ENCODE measurements at regions not wholly inside any gene's neighbourhood (a gene's known extent, or its start where the extent isn't known, plus 50 kb on each side); places are given as distances from the start of the nearest gene placed in this dataset.
"Not testable (repeated sequence)": the region's sequence is repeated elsewhere in the genome, so short reads cannot be mapped to it uniquely, and the experiment has no call there.

DNA sequence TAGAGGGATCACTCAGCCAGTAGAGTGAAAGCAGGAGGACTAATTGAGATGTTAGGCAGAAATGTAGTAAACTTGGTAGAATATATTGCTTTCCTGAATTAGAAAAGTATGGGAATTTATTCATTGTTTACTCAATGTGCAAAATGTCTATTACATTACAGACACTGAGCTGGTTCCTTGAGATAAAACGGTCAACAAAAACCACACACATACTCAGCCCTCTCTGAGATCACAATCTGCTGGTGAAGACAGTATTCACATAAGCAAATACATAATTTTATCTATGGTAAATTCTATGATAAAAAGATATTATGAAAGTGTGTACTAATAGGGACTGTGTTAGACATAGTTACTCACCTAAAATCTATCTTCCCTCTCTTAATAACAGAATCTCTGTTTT is 833.5 kb downstream of the KCNA4 start:
- Histone ChIP-seq H3K4me1 (ENCODE audit: control insufficient read depth in 5 of 5, insufficient read depth in 5 of 5, low read length in 5 of 5) (peaks cover 0 to 13% (median 10%) of the 10 kb centered on the region in 5 donors), H3K27me3 (ENCODE audit: control insufficient read depth in 5 of 5, insufficient read depth in 4 of 5, low read length in 5 of 5) (no peaks in the 10 kb centered on the region), H3K9me3 (ENCODE audit: control insufficient read depth in 5 of 5, low read length in 5 of 5) (peaks cover 0 to 3% (median 0%) of the 10 kb centered on the region in 5 donors), H3K4me3 (ENCODE audit: low read depth in 1 of 5, low read length in 5 of 5) (no peak overlapping the region), H3K9ac (ENCODE audit: low read length in 5 of 5) (no peak overlapping the region), H3K36me3 (ENCODE audit: control insufficient read depth in 5 of 5, insufficient read depth in 5 of 5, low read length in 5 of 5) (no peaks in the 10 kb centered on the region), H3K27ac (ENCODE audit: low read depth, low read length) (no peak overlapping the region)

DNA sequence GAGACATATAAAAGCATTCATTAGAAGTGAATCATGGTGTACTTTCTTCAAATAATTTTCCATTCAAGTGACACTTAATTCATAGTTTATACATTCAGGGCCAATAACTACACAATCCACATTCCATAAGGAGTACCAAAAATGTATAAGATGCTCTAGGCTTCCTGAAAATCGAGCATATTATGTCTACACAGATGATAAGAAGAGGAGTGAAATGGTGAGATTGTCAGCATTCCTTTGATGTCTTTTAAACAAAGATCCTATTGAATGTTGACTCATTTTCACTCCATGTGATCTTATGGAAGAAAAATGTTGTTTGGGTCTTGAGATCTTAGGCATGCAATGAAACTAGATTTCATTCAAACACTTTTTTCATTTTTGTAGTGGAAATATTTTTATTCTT is 843.2 kb downstream of the KCNA4 start:
- Histone ChIP-seq H3K27me3 (ENCODE audit: control insufficient read depth in 5 of 5, insufficient read depth in 4 of 5, low read length in 5 of 5) (no peaks in the 10 kb centered on the region), H3K36me3 (ENCODE audit: control insufficient read depth in 5 of 5, insufficient read depth in 5 of 5, low read length in 5 of 5) (no peaks in the 10 kb centered on the region), H3K9ac (ENCODE audit: low read length in 5 of 5) (no peak overlapping the region), H3K4me3 (ENCODE audit: low read depth in 1 of 5, low read length in 5 of 5) (no peak overlapping the region), H3K27ac (ENCODE audit: low read depth, low read length) (no peak overlapping the region), H3K9me3 (ENCODE audit: control insufficient read depth in 5 of 5, low read length in 5 of 5) (no peaks in the 10 kb centered on the region), H3K4me1 (ENCODE audit: control insufficient read depth in 5 of 5, insufficient read depth in 5 of 5, low read length in 5 of 5) (no peaks in the 10 kb centered on the region)

DNA sequence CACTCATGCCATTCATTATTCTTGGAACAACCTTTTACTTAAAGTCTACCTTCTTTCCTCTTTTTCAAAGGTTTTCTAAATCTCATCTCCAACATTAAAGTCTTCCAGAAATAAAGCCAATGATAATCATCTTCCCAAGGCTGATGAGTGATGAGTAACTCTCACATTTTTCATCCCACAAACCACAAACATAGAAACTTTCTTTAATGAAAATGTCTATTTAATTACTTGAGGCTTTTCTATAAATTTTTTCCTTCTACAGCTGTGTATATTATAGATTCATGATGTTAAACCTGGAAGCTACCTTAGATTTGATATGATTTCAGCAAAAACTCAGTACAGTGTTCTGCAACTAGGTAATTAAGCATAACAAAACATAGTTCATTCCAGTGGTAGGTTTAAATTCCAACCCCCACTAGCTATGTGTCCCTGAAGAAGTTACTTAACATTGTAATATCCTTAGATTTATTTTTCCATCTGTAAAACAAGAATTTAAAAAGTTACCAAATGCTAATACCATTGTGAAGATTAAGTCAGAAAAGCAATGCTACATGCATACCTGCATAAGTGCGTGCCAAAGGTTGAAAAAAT is 845.4 kb downstream of the KCNA4 start:
- Histone ChIP-seq H3K36me3 (ENCODE audit: control insufficient read depth in 5 of 5, insufficient read depth in 5 of 5, low read length in 5 of 5) (no peaks in the 10 kb centered on the region), H3K4me1 (ENCODE audit: control insufficient read depth in 5 of 5, insufficient read depth in 5 of 5, low read length in 5 of 5) (no peaks in the 10 kb centered on the region), H3K9ac (ENCODE audit: low read length in 5 of 5) (no peak overlapping the region), H3K27me3 (ENCODE audit: control insufficient read depth in 5 of 5, insufficient read depth in 4 of 5, low read length in 5 of 5) (no peaks in the 10 kb centered on the region), H3K9me3 (ENCODE audit: control insufficient read depth in 5 of 5, low read length in 5 of 5) (no peaks in the 10 kb centered on the region), H3K27ac (ENCODE audit: low read depth, low read length) (no peak overlapping the region), H3K4me3 (ENCODE audit: low read depth in 1 of 5, low read length in 5 of 5) (no peak overlapping the region)

DNA sequence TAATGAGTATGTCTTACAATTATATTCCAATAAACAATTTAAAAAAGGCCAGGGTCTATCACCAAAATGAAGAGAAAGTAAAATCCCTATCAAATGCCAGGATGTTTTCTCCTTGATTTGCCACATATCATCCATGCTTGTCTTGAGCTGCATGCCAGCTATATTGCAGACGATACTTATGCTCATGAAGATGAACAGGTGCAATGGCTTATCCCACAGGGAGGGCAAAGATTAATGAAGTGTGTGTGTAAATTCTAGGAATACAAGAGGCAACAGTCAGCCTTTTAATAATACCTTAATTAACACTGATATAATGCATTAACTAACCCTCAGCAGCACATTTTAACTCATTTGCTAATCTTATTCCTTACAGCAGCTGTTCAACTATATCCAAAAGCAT is 850.5 kb downstream of the KCNA4 start:
- Histone ChIP-seq H3K9ac (ENCODE audit: low read length in 5 of 5) (no peak overlapping the region), H3K4me3 (ENCODE audit: low read depth in 1 of 5, low read length in 5 of 5) (no peak overlapping the region), H3K36me3 (ENCODE audit: control insufficient read depth in 5 of 5, insufficient read depth in 5 of 5, low read length in 5 of 5) (no peaks in the 10 kb centered on the region), H3K27me3 (ENCODE audit: control insufficient read depth in 5 of 5, insufficient read depth in 4 of 5, low read length in 5 of 5) (no peaks in the 10 kb centered on the region), H3K27ac (ENCODE audit: low read depth, low read length) (no peak overlapping the region), H3K9me3 (ENCODE audit: control insufficient read depth in 5 of 5, low read length in 5 of 5) (no peaks in the 10 kb centered on the region), H3K4me1 (ENCODE audit: control insufficient read depth in 5 of 5, insufficient read depth in 5 of 5, low read length in 5 of 5) (no peaks in the 10 kb centered on the region)

DNA sequence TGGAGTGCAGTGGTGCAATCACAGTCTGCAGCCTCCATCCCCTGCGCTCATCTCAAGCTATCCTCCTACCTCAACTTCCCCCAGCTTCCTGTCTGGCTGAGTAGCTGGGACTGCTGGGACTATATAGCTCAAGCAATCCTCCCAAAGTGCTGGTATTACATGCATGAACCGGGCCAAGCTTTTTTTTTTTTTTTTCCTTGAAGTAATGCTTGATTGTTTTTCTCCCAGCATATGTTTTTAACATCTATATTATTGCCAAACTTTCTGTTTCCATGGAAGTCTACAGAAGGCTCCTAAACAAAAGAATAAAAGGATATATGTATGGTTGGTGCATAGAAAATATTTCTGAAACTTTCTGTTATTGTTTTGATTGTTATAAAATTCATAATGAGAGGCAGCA is 853.6 kb downstream of the KCNA4 start:
- Histone ChIP-seq H3K36me3 (ENCODE audit: control insufficient read depth in 5 of 5, insufficient read depth in 5 of 5, low read length in 5 of 5) (no peaks in the 10 kb centered on the region), H3K4me3 (ENCODE audit: low read depth in 1 of 5, low read length in 5 of 5) (no peak overlapping the region), H3K9me3 (ENCODE audit: control insufficient read depth in 5 of 5, low read length in 5 of 5) (no peaks in the 10 kb centered on the region), H3K9ac (ENCODE audit: low read length in 5 of 5) (no peak overlapping the region), H3K27me3 (ENCODE audit: control insufficient read depth in 5 of 5, insufficient read depth in 4 of 5, low read length in 5 of 5) (no peaks in the 10 kb centered on the region), H3K4me1 (ENCODE audit: control insufficient read depth in 5 of 5, insufficient read depth in 5 of 5, low read length in 5 of 5) (no peaks in the 10 kb centered on the region), H3K27ac (ENCODE audit: low read depth, low read length) (no peak overlapping the region)

DNA sequence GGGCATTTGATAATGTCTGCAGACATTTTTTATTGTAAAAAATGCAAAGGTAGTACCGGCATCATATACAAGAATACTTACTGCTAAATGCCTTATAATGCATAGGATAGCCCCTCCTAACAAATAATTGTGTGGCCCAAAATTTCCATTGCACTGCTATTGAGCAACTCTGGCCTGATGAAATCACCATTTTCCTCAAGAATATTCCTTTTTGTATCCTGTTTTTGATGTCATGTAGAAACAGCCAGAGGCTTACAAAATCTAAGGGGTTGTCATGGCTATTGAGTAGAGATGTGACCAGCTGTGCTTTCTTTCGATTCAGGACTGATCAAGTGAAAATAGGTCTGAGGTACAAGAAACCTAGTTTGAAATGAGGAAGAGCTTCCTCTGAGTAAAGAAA is 854.3 kb downstream of the KCNA4 start:
- Histone ChIP-seq H3K27me3 (ENCODE audit: control insufficient read depth in 5 of 5, insufficient read depth in 4 of 5, low read length in 5 of 5) (no peaks in the 10 kb centered on the region), H3K4me1 (ENCODE audit: control insufficient read depth in 5 of 5, insufficient read depth in 5 of 5, low read length in 5 of 5) (no peaks in the 10 kb centered on the region), H3K9ac (ENCODE audit: low read length in 5 of 5) (no peak overlapping the region), H3K4me3 (ENCODE audit: low read depth in 1 of 5, low read length in 5 of 5) (no peak overlapping the region), H3K27ac (ENCODE audit: low read depth, low read length) (no peak overlapping the region), H3K9me3 (ENCODE audit: control insufficient read depth in 5 of 5, low read length in 5 of 5) (no peaks in the 10 kb centered on the region), H3K36me3 (ENCODE audit: control insufficient read depth in 5 of 5, insufficient read depth in 5 of 5, low read length in 5 of 5) (no peaks in the 10 kb centered on the region)

DNA sequence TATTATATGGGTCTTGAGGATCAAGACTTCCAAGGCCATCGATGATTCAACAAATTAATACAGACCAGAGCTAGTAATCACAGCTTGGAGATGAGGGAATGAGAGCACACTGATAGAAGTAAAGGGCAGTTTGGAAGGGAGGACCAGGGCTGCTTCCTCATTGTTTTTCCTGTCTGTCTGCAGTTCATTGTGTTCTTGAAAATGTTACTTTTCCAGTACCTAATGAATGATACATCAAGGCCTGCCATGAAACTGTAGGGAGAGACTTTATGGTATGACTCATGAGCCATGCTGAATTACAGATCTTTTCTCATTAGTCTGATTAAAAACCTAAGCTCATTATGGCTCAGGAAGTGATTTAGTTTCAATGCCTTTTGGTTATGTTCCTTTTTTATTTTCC is 855.6 kb downstream of the KCNA4 start:
- Histone ChIP-seq H3K9me3 (ENCODE audit: control insufficient read depth in 5 of 5, low read length in 5 of 5) (no peaks in the 10 kb centered on the region), H3K36me3 (ENCODE audit: control insufficient read depth in 5 of 5, insufficient read depth in 5 of 5, low read length in 5 of 5) (no peaks in the 10 kb centered on the region), H3K27ac (ENCODE audit: low read depth, low read length) (no peak overlapping the region), H3K27me3 (ENCODE audit: control insufficient read depth in 5 of 5, insufficient read depth in 4 of 5, low read length in 5 of 5) (no peaks in the 10 kb centered on the region), H3K4me3 (ENCODE audit: low read depth in 1 of 5, low read length in 5 of 5) (no peak overlapping the region), H3K4me1 (ENCODE audit: control insufficient read depth in 5 of 5, insufficient read depth in 5 of 5, low read length in 5 of 5) (no peaks in the 10 kb centered on the region), H3K9ac (ENCODE audit: low read length in 5 of 5) (no peak overlapping the region)

DNA sequence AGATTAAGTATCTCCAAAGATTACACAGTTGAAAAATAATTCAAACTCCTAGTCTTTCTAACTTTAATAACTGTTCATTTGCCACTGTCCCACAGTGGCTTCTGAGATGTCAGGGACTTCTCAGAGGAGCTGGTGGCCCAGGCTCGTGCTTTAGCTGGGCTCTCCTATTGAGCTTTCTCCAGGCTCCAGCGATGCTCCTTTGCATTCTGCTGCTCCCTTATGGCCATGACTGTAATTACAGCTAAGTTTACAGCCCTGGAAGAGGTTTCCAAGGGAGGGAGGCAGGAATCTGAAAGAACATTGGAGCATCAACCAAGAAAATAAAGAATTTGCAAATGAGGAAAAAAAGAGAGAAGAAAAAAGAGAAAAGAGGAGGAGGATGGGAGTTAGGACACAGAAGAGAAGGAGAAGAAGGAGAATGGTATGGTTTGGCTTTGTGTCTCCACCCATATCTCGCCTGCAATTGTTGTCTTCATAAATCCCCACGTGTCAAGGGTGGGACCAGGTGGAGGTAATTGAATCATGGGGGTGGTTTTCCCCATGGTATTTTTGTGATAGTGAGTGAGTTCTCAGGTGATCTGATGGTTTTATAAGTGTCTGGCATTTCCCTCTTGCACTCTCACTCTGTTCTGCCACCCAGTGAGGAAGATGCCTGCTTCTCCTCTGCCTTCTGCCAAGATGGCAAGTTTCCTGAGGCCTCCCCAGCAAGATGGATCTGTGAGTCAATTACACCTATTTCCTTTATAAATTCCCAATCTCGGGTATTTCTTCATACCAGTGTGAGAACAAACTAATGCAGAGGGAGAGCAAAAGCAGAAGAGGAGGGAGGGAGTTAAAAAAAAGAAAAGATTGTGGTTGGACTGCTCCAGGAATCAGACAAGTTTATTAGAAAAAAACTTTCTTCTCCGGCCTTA is 857.0 kb downstream of the KCNA4 start:
- Histone ChIP-seq H3K27ac (ENCODE audit: low read depth, low read length) (no peak overlapping the region), H3K4me1 (ENCODE audit: control insufficient read depth in 5 of 5, insufficient read depth in 5 of 5, low read length in 5 of 5) (no peaks in the 10 kb centered on the region), H3K4me3 (ENCODE audit: low read depth in 1 of 5, low read length in 5 of 5) (no peak overlapping the region), H3K9ac (ENCODE audit: low read length in 5 of 5) (no peak overlapping the region), H3K27me3 (ENCODE audit: control insufficient read depth in 5 of 5, insufficient read depth in 4 of 5, low read length in 5 of 5) (no peaks in the 10 kb centered on the region), H3K36me3 (ENCODE audit: control insufficient read depth in 5 of 5, insufficient read depth in 5 of 5, low read length in 5 of 5) (no peaks in the 10 kb centered on the region), H3K9me3 (ENCODE audit: control insufficient read depth in 5 of 5, low read length in 5 of 5) (no peaks in the 10 kb centered on the region)

DNA sequence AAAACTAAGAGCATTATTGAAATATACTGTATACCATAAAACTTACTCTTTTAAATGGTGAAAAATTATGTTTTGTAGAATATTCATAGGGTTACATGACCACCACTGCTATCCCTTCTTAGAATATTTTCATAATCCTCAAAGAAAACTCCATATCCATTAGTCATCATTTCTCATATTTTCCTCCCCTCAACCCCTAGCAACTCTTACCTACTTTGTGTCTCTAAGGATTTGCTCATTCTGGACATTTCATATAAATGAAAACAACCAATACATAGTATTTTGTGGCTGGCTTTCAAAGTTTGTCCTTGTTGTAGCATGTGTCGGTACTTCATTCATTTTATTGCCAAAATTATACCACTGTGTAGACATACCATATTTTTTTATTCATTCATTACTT is 863.8 kb downstream of the KCNA4 start:
- Histone ChIP-seq H3K4me3 (ENCODE audit: low read depth in 1 of 5, low read length in 5 of 5) (no peak overlapping the region), H3K27me3 (ENCODE audit: control insufficient read depth in 5 of 5, insufficient read depth in 4 of 5, low read length in 5 of 5) (no peaks in the 10 kb centered on the region), H3K27ac (ENCODE audit: low read depth, low read length) (no peak overlapping the region), H3K36me3 (ENCODE audit: control insufficient read depth in 5 of 5, insufficient read depth in 5 of 5, low read length in 5 of 5) (no peaks in the 10 kb centered on the region), H3K9ac (ENCODE audit: low read length in 5 of 5) (no peak overlapping the region), H3K9me3 (ENCODE audit: control insufficient read depth in 5 of 5, low read length in 5 of 5) (peaks cover 0 to 2% (median 0%) of the 10 kb centered on the region in 5 donors), H3K4me1 (ENCODE audit: control insufficient read depth in 5 of 5, insufficient read depth in 5 of 5, low read length in 5 of 5) (no peaks in the 10 kb centered on the region)

DNA sequence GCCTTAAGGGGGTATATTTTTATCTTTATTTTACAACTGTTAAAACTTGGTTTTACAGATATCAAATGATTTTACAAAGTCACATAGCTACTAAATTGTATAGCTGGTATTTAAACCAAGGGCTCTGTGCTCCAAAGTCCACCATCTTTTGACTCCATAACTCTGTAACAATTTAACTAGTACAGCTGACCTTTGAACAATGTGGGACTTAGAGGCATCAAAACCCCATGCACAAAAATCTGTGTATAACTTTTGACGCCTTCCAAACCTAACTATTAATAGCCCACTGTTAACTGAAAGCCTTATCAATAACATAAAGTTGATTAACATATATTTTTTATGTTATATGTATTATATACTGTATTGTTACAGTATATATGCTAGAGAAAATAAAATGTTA is 874.3 kb downstream of the KCNA4 start:
- not testable (repeated sequence) for H3K9ac ChIP-seq (ENCODE audit: low read length in 5 of 5); H3K27ac ChIP-seq (ENCODE audit: low read depth, low read length); H3K9me3 ChIP-seq (ENCODE audit: control insufficient read depth in 5 of 5, low read length in 5 of 5); H3K4me3 ChIP-seq (ENCODE audit: low read depth in 1 of 5, low read length in 5 of 5); H3K27me3 ChIP-seq (ENCODE audit: control insufficient read depth in 5 of 5, insufficient read depth in 4 of 5, low read length in 5 of 5); H3K36me3 ChIP-seq (ENCODE audit: control insufficient read depth in 5 of 5, insufficient read depth in 5 of 5, low read length in 5 of 5); H3K4me1 ChIP-seq (ENCODE audit: control insufficient read depth in 5 of 5, insufficient read depth in 5 of 5, low read length in 5 of 5)

Measured in subcutaneous abdominal adipose tissue (tissue), 5 donors.